ENCODE measurements at regions not wholly inside any gene's neighbourhood (a gene's known extent, or its start where the extent isn't known, plus 50 kb on each side); places are given as distances from the start of the nearest gene placed in this dataset.
"Not testable (repeated sequence)": the region's sequence is repeated elsewhere in the genome, so short reads cannot be mapped to it uniquely, and the experiment has no call there.

GRCh38 chr7:91685544-91685943 lies 195.0 kb downstream of the MTERF1 start:
- DNase-seq (ENCODE audit: low spot score) = no peak

DNA sequence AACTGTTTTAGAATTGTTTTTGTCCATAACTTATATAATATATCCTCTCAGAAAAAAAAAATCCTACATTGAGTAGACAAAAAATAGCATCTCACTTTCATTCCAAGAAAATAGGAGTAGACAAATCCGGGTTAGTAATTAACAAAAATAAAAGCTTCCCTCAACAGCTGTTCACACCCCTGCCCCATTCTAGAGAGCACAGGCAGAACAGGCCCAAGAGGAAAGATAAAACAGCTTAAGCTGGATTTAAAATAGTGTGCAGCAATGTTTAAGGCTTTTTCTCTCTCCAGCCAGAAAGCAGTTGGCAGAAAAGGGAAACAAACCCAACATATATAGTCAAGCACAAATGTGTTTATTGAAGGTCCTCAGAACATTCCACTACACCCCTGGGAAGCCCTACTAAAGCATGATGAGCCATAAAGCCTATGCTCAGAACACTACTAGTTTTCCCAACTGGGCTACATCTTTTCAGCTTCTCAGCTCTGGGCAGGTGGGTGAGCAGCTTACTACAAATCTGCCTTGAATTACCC lies 189.9 kb downstream of the MTERF1 start:
- no peak for DNase-seq (ENCODE audit: low spot score)

DNA sequence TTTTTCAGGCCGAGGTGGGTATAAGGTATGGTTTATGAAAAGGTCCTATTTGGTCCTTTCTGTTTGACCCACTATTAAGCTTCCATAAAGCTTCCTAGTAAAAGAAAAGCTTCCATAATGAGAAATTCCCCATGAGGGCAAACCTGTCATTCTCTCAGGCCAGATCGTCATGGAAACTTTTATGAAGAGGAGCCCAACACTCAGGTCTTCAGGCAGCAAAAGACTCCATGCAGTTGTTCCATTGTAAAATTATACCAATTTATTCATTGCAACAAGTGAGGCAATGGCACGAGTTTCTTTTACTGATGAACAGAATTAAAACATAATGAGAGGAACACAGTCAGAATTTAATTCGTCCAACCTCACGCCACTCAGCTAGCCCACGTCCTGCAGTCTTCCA lies 188.6 kb downstream of the MTERF1 start:
- DNase-seq (ENCODE audit: low spot score) = no peak

DNA sequence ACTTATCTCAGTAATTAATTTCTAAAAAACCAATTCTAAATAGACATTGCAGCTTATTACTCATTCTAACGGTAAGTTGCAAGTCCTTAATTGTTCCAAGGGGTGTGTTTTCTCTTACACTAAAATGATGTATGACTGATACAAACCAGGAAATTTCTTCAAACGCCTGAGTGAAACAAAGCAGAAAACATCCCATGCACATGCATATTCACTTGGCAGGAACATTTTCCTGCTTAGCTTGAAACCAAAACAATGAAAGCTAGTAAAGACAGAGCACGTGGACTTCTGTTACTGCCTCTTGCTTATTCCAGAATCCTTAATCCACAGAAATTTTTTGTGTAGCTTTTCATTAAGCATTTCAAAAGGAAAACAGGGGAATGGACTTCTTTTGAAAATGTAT lies 187.7 kb downstream of the MTERF1 start:
- peak; percentile 10 for DNase-seq (ENCODE audit: low spot score)

GRCh38 chr7:91694351-91694841 lies 186.1 kb downstream of the MTERF1 start:
- no peak for DNase-seq (ENCODE audit: low spot score)

DNA sequence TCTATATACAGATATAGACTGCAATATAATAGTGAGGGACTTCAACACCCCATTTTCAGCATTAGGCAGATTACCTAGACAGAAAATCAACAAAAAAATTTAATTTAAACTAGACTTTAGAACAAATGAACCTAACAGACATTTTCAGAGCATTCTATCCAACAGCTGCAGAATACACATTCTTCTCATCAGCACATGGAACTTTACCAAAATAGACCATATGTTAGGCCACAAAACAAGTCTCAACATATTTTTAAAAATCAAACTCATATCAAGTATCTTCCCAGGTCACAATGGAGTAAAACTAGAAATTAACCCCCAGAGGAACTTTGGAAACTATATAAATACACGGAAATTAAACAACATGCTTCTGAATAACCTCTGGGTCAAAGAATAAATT lies 169.6 kb downstream of the MTERF1 start:
- DNase-seq (ENCODE audit: low spot score) = no peak

- no peak for DNase-seq (ENCODE audit: low spot score)
These were observed 166.8 kb downstream of the MTERF1 start for GRCh38 chr7:91713669-91714068.

DNA sequence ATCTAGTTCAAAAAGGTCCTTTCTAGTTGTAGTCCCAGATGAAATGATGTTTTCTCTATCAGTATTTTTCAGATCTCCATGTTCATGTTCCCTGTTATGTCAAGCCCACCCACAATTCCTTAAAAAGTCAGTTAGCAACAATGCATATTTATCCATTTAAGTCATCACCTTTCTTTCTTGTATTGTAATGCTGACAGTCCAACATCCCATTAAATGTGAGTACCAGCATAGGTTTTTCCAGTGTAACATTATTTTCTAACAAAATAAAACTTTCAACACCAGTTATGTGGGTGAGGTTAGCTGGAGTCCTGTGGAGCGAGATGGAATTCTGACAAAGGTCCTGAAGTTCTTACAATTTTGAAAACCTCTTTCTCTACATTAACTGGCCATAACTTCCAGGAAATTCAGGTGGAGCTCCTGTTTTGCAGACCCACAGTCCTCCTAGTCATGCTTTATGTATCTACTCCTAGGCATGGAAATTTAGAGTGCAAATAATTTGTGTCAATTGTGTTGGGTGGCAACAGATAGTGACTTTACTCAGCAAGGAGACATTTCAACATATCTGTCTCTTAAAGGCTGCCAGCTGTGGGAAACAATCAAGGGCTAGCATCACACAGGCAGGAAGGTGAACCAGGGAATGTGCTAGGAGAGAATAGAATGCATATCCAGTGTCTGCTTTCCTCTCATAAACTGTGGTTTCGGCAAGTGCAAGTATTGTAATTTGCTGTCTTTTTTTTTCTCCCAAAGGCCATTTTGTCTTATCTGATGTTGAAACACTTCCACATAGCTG lies 162.6 kb downstream of the MTERF1 start:
- no peak for DNase-seq (ENCODE audit: low spot score)

DNA sequence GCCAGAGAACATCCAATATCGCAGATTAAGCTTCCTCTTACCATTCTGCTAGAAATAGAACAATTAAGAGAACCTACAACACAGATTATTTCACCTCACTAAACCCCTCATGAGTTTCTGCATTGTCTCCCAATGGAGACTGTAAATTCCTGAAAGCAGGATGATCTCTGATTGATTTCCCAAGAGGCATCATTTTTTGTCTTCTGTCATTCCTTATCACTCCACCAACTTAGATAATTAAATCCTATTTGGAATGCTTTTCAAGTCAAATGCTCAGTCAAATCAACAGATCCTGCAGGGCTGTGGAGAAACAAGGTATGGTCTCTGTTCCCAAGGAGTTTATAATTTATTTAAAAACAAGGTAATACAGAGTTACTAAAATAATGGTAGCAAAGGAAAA lies 161.5 kb downstream of the MTERF1 start:
- DNase-seq (ENCODE audit: low spot score) = no peak

GRCh38 chr7:91720260-91720937 lies 160.1 kb downstream of the MTERF1 start:
- DNase-seq (ENCODE audit: low spot score) = no peak

GRCh38 chr7:91722831-91723230 lies 157.7 kb downstream of the MTERF1 start:
- DNase-seq (ENCODE audit: low spot score) = no peak

- not testable (repeated sequence) for DNase-seq (ENCODE audit: low spot score)
These were observed 151.5 kb downstream of the MTERF1 start for GRCh38 chr7:91729046-91729445.

GRCh38 chr7:91731976-91732375 lies 148.5 kb downstream of the MTERF1 start:
- DNase-seq (ENCODE audit: low spot score) = no peak

- no peak for DNase-seq (ENCODE audit: low spot score)
These were observed 131.1 kb downstream of the MTERF1 start for GRCh38 chr7:91749418-91749817.

- no peak for DNase-seq (ENCODE audit: low spot score)
These were observed 130.4 kb downstream of the MTERF1 start for GRCh38 chr7:91750091-91750490.

GRCh38 chr7:91752102-91752501 lies 128.4 kb downstream of the MTERF1 start:
- no peak for DNase-seq (ENCODE audit: low spot score)

GRCh38 chr7:91754280-91754679 lies 126.2 kb downstream of the MTERF1 start:
- DNase-seq (ENCODE audit: low spot score) = not testable (repeated sequence)

DNA sequence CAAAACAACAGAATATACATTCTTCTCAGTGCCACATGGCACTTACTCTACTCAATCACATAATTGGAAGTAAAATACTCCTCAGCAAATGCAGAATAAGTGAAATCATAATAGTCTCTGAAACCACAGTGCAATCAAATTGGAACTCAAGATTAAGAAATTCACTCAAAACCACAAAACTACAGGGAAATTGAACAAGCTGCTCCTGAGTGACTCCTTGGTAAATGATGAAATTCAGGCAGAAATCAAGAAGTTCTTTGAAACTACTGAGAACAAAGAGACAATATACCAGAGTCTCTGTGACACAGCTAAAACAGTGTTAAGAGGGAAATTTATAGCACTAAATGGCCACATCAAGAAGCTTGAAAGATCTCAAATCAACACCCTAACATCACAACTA lies 125.4 kb downstream of the MTERF1 start:
- not testable (repeated sequence) for DNase-seq (ENCODE audit: low spot score)

DNA sequence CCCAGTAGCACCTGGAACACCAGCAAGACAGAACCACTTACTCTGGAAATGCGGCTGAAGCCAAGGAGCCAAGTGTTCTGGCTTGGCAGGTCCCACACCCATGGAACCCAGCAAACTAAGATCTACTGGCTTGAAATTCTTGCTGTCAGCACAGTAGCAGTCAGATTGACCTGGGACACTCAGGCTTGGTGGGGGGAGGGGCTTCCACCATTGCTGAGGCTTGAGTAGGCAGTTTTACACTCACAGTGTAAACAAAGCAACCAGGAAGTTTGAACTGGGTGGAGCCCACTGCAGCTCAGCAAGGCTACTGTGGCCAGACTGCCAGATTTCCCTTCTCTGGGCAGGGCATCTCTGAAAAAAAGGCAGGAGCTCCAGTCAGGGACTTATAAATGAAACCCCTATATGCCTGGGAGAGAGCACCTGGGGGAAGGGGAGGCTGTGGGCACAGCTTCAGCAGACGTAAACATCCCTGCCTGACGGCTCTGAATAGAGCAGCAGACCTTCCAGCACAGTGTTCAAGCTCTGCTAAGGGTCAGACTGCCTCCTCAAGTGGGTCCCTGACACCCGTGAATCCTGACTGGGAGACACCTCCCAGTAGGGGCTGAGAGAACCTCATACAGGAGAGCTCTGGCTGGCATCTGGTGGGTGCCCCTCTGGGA lies 121.2 kb downstream of the MTERF1 start:
- DNase-seq (ENCODE audit: low spot score) = no peak

DNA sequence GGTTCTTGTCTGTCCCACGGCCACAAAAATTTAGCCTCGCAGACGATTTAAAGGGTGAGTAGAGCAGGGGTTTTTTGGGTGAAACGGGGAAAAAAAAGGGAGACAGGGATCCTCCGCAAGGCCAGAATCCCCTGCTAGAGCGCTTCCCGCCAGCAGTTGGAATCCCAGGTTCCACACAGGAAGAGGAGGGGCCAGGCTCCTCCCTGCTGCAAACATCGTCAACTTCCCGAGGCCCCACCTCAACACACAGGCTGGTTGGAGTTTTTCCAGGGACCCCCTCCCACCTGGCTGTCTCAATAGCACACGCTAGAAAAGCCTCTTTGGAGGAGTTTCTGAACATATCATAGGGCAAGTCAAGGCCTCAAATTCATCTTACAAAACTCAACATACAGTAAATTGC lies 112.7 kb downstream of the MTERF1 start:
- no peak for DNase-seq (ENCODE audit: low spot score)

DNA sequence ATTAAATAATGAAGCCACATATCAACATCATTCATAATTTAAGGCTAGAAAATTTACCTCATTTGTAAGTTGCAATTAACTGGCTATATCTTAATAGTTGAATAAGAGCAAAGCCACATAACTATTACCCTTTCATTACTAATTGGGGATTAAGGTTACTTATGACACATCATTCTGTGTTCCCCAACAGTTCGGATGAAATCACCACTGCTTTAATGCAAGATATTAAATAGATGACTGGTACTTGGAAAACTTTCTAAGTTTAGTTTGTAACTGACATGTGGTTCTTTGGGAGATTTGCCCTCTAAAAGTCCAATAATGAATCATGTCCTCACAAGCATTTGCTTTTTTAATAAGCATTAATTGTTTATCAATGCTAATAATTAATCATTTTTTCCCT lies 109.1 kb downstream of the MTERF1 start:
- no peak for DNase-seq (ENCODE audit: low spot score)

- DNase-seq (ENCODE audit: low spot score) = no peak
These were observed 108.3 kb downstream of the MTERF1 start for GRCh38 chr7:91771921-91772815.

All from globus pallidus (tissue), 1 donor.